ENCODE measurements at regions not wholly inside any gene's neighbourhood (a gene's known extent, or its start where the extent isn't known, plus 50 kb on each side); places are given as distances from the start of the nearest gene placed in this dataset.

- ATAC-seq (no peak), DNase-seq (no peak)
- intact Hi-C loops (cut with DNase I), result no loop called here
Measured at GRCh38 chr9:17021387-17021970, 113.4 kb upstream of the CNTLN start.

GRCh38 chr9:17019398-17019797 lies 115.4 kb upstream of the CNTLN start:
- no peak for DNase-seq
- ATAC-seq, result no peak
- intact Hi-C loops (cut with DNase I), result no loop called here

GRCh38 chr9:17018540-17019196 lies 116.2 kb upstream of the CNTLN start:
- ATAC-seq (no peak), DNase-seq (no peak)
- intact Hi-C loops (cut with DNase I), result no loop called here

GRCh38 chr9:17017931-17018491 lies 116.8 kb upstream of the CNTLN start:
- ATAC-seq (peak; percentile 74 to 86), DNase-seq (peak; percentile 43)
- intact Hi-C loops (cut with DNase I), result no loop called here

- intact Hi-C loops (cut with DNase I), result no loop called here
- DNase-seq, result no peak
- ATAC-seq, result no peak
Measured at GRCh38 chr9:17013891-17014290, 120.9 kb upstream of the CNTLN start.

GRCh38 chr9:17013010-17013409 lies 121.8 kb upstream of the CNTLN start:
- no peak for ATAC-seq
- intact Hi-C loops (cut with DNase I), result no loop called here
- DNase-seq, result no peak

GRCh38 chr9:17011880-17012279 lies 123.0 kb upstream of the CNTLN start:
- intact Hi-C loops (cut with DNase I), result no loop called here
- DNase-seq (no peak), ATAC-seq (no peak)

GRCh38 chr9:17009071-17009470 lies 125.8 kb upstream of the CNTLN start:
- ATAC-seq (no peak), DNase-seq (no peak)
- intact Hi-C loops (cut with DNase I), result no loop called here

GRCh38 chr9:17005056-17005823 lies 129.6 kb upstream of the CNTLN start:
- ATAC-seq (peak; percentile 80 to 93), DNase-seq (peak; percentile 49)
- intact Hi-C loops (cut with DNase I), result no loop called here

GRCh38 chr9:17004500-17004899 lies 130.3 kb upstream of the CNTLN start:
- ATAC-seq, result peak in 1 of 2 donors; percentile 65
- no peak for DNase-seq
- intact Hi-C loops (cut with DNase I), result no loop called here

- intact Hi-C loops (cut with DNase I), result no loop called here
- peak in 1 of 2 donors; percentile 70 for ATAC-seq
- DNase-seq, result no peak
Measured at GRCh38 chr9:17003576-17004240, 131.1 kb upstream of the CNTLN start.

- intact Hi-C loops (cut with DNase I), result no loop called here
- DNase-seq (no peak), ATAC-seq (no peak)
Measured at GRCh38 chr9:16996901-16997491, 126.5 kb upstream of the BNC2 start.

- no peak for ATAC-seq
- DNase-seq, result no peak
- intact Hi-C loops (cut with DNase I), result no loop called here
Measured at GRCh38 chr9:16992138-16992537, 121.7 kb upstream of the BNC2 start.

- intact Hi-C loops (cut with DNase I), result no loop called here
- DNase-seq (no peak), ATAC-seq (peak in 1 of 2 donors; percentile 40)
Measured at GRCh38 chr9:16987026-16987425, 116.6 kb upstream of the BNC2 start.

- no peak for DNase-seq
- peak in 1 of 2 donors; percentile 32 for ATAC-seq
- intact Hi-C loops (cut with DNase I), result no loop called here
Measured at GRCh38 chr9:16986556-16986955, 116.1 kb upstream of the BNC2 start.

GRCh38 chr9:16985559-16986348 lies 115.3 kb upstream of the BNC2 start:
- intact Hi-C loops (cut with DNase I), result no loop called here
- ATAC-seq (peak; percentile 84 to 93), DNase-seq (peak; percentile 55)

- no peak for ATAC-seq
Measured at GRCh38 chr9:16982780-16983310, 112.4 kb upstream of the BNC2 start.

GRCh38 chr9:16976427-16976826 lies 106.0 kb upstream of the BNC2 start:
- ATAC-seq (no peak), DNase-seq (no peak)
- intact Hi-C loops (cut with DNase I), result no loop called here

More at GRCh38 chr9:16982780-16983310, 112.4 kb upstream of the BNC2 start:
- DNase-seq, result no peak
- intact Hi-C loops (cut with DNase I), result no loop called here

All from left cardiac atrium (tissue), 4 donors.